Testis (tissue), 2 donors: ENCODE measurements at regions not wholly inside any gene's neighbourhood (a gene's known extent, or its start where the extent isn't known, plus 50 kb on each side); places are given as distances from the start of the nearest gene placed in this dataset.
"Not testable (repeated sequence)": the region's sequence is repeated elsewhere in the genome, so short reads cannot be mapped to it uniquely, and the experiment has no call there.

Experiments
- DNase-seq: peaks from one replicate; pipeline ENCODE4 v3.0.0-alpha.2; 2019
- H3K27ac ChIP-seq, 2 donors: fragments of 200-600 bp; sonication (generic); one replicate each; pipeline ENCODE4 v1.5.1; 2019
- H3K27me3 ChIP-seq: fragments of 200-600 bp; sonication (generic); one replicate; pipeline ENCODE4 v1.5.1; 2019
- H3K36me3 ChIP-seq: fragments of 200-600 bp; sonication (generic); one replicate; pipeline ENCODE4 v1.5.1; 2017; ENCODE audit warnings: low read depth; ENCODE audit errors: missing control alignments
- H3K4me1 ChIP-seq: fragments of 200-600 bp; sonication (generic); one replicate; pipeline ENCODE4 v1.5.1; 2019
- H3K4me3 ChIP-seq, 2 donors: fragments of 200-600 bp; sonication (generic); one replicate each; pipeline ENCODE4 v1.5.1; 2017 to 2019
- H3K9me3 ChIP-seq: fragments of 200-600 bp; sonication (generic); one replicate; pipeline ENCODE4 v1.5.1; 2017
- CTCF ChIP-seq, 3 experiments: fragments of 450-650 bp in 2 of 3; fragments of 200-600 bp in 1 of 3; sonication (generic) in 1 of 3; IDR thresholded peaks; one replicate each; pipeline ENCODE4 v1.5.1; 2016 to 2019; ENCODE audit warnings: antibody characterized with exemption in 3 of 3, mild to moderate bottlenecking in 2 of 3, moderate library complexity in 1 of 3
- POLR2A ChIP-seq: fragments of 450-650 bp; IDR thresholded peaks from one replicate; pipeline ENCODE4 v1.6.1; 2017; ENCODE audit warnings: antibody characterized with exemption, mild to moderate bottlenecking, moderate library complexity
- WGBS, 2 donors: methylation state at CpG; one replicate each; pipeline ENCODE4 v1.1.5; 2018; 5-methylcytosine and 5-hydroxymethylcytosine counted together
- intact Hi-C: fragments of 100-400 bp; cut with DNase I; formaldehyde crosslinking; loops from one replicate; pipeline ENCODE4 v1.15.1; 2023; ENCODE audit warnings: low total_unique reads

- Histone ChIP-seq H3K9me3 (no peaks in the 10 kb centered on the region), H3K4me1 (no peaks in the 10 kb centered on the region), H3K27me3 (no peaks in the 10 kb centered on the region), H3K36me3 (no peaks in the 10 kb centered on the region), H3K4me3 (no peak overlapping the region), H3K27ac (no peak overlapping the region)
- no peak for DNase-seq
- WGBS, 2 donors = 74 to 76% methylated on average over 6 of the region's 6 CpGs
- TF ChIP-seq CTCF (IDR thresholded peaks at IDR 0.05) (no peak), POLR2A (no peak)
- intact Hi-C loops = no loop called here
Measured at GRCh38 chr18:73674125-73674865, 473.3 kb downstream of the FBXO15 start.

GRCh38 chr18:73671480-73671879, 476.2 kb downstream of the FBXO15 start:
- H3K9me3 ChIP-seq, H3K4me1 ChIP-seq, H3K27me3 ChIP-seq, intact Hi-C loops, DNase-seq, H3K4me3 ChIP-seq, H3K36me3 ChIP-seq, H3K27ac ChIP-seq: not testable (repeated sequence)
- WGBS, 2 donors = 56 to 69% methylated on average over 8 of the region's 8 CpGs

- no peaks in the 10 kb centered on the region for H3K4me1 ChIP-seq
- H3K27me3 ChIP-seq = no peaks in the 10 kb centered on the region
- intact Hi-C loops = no loop called here
- no peak for DNase-seq
- H3K36me3 ChIP-seq = no peaks in the 10 kb centered on the region
- H3K9me3 ChIP-seq = no peaks in the 10 kb centered on the region
- H3K4me3 ChIP-seq = no peak overlapping the region
- TF ChIP-seq CTCF (IDR thresholded peaks at IDR 0.05) (no peak), POLR2A (no peak)
- WGBS, 2 donors = 59 to 77% methylated on average over 5 of the region's 5 CpGs
- H3K27ac ChIP-seq = no peak overlapping the region
Measured at GRCh38 chr18:73670524-73670923, 477.1 kb downstream of the FBXO15 start.

GRCh38 chr18:73670039-73670438, 477.6 kb downstream of the FBXO15 start:
- H3K4me3 ChIP-seq = no peak overlapping the region
- H3K27ac ChIP-seq = no peak overlapping the region
- no peaks in the 10 kb centered on the region for H3K9me3 ChIP-seq
- TF ChIP-seq POLR2A (no peak), CTCF (IDR thresholded peaks at IDR 0.05) (no peak)
- intact Hi-C loops = no loop called here
- no peaks in the 10 kb centered on the region for H3K4me1 ChIP-seq
- H3K36me3 ChIP-seq = no peaks in the 10 kb centered on the region
- DNase-seq = no peak
- no peaks in the 10 kb centered on the region for H3K27me3 ChIP-seq

- H3K36me3 ChIP-seq = no peaks in the 10 kb centered on the region
- no peak overlapping the region for H3K27ac ChIP-seq
- H3K9me3 ChIP-seq = no peaks in the 10 kb centered on the region
- no peaks in the 10 kb centered on the region for H3K27me3 ChIP-seq
- no peak for TF ChIP-seq POLR2A
- no peak for TF ChIP-seq CTCF (IDR thresholded peaks at IDR 0.05)
- intact Hi-C loops = no loop called here
- 61 to 70% methylated on average over 6 of the region's 6 CpGs for WGBS, 2 donors
- DNase-seq = no peak
- no peak overlapping the region for H3K4me3 ChIP-seq
- H3K4me1 ChIP-seq = no peaks in the 10 kb centered on the region
Measured at GRCh38 chr18:73669297-73669696, 478.3 kb downstream of the FBXO15 start.
